Neuronal stem cell (in vitro differentiated cells): ENCODE measurements at regions not wholly inside any gene's neighbourhood (a gene's known extent, or its start where the extent isn't known, plus 50 kb on each side); places are given as distances from the start of the nearest gene placed in this dataset.

Experiments used
- DNase-seq: peaks from one replicate; pipeline ENCODE4 v3.0.0-alpha.2; 2013; ENCODE audit warnings: low spot score
- H2AFZ ChIP-seq: one replicate; pipeline ENCODE4 v1.6.1; 2013; ENCODE audit warnings: mild to moderate bottlenecking, low read length, inconsistent platforms
- H2AK5ac ChIP-seq: 2 replicates; pipeline ENCODE4 v1.6.1; 2013; ENCODE audit warnings: low read depth, mild to moderate bottlenecking, inconsistent platforms, low read length, moderate library complexity, mixed read lengths
- H2BK120ac ChIP-seq: 2 replicates; pipeline ENCODE4 v1.6.1; 2013; ENCODE audit warnings: low read depth, mild to moderate bottlenecking, inconsistent platforms, low read length, moderate library complexity, mixed read lengths
- H2BK12ac ChIP-seq: one replicate; pipeline ENCODE4 v1.6.1; 2013; ENCODE audit warnings: low read length, inconsistent platforms
- H2BK15ac ChIP-seq: 2 replicates; pipeline ENCODE4 v1.6.1; 2013; ENCODE audit warnings: mild to moderate bottlenecking, low read length, inconsistent platforms, mixed read lengths
- H2BK5ac ChIP-seq: one replicate; pipeline ENCODE4 v1.6.1; 2013; ENCODE audit warnings: inconsistent platforms, mild to moderate bottlenecking, low read length, moderate library complexity
- H3K14ac ChIP-seq: one replicate; pipeline ENCODE4 v1.6.1; 2013; ENCODE audit warnings: low read length, inconsistent platforms
- H3K18ac ChIP-seq: 2 replicates; pipeline ENCODE4 v1.6.1; 2013; ENCODE audit warnings: low read length, inconsistent platforms
- H3K23ac ChIP-seq: 2 replicates; pipeline ENCODE4 v1.6.1; 2013; ENCODE audit warnings: low read depth, mild to moderate bottlenecking, mixed read lengths, low read length, inconsistent platforms; ENCODE audit not compliant: poor library complexity
- H3K27ac ChIP-seq: replicated peaks from 3 replicates; pipeline ENCODE4 v1.5.1; 2013; ENCODE audit warnings: low read length, inconsistent platforms
- H3K27me3 ChIP-seq, 3 experiments: 2 replicates each; pipeline ENCODE4 v1.6.1; 2013; ENCODE audit warnings: low read length in 3 of 3, mild to moderate bottlenecking in 2 of 3, inconsistent platforms in 1 of 3, low read depth in 1 of 3, mixed read lengths in 1 of 3, moderate library complexity in 1 of 3; ENCODE audit not compliant: control insufficient read depth in 3 of 3, insufficient read depth in 3 of 3
- H3K36me3 ChIP-seq, 2 donors: replicated peaks in 1 of 2; 2 replicates each; pipeline ENCODE4 v1.6.1; 2013; ENCODE audit warnings: low read length in 2 of 2; ENCODE audit not compliant: control insufficient read depth in 2 of 2, insufficient read depth in 2 of 2
- H3K4ac ChIP-seq: 2 replicates; pipeline ENCODE4 v1.6.1; 2013; ENCODE audit warnings: inconsistent platforms, mild to moderate bottlenecking, low read length, moderate library complexity
- H3K4me1 ChIP-seq, 2 donors: 1 replicate in 1 of 2; 2 replicates in 1 of 2; pipeline ENCODE4 v1.6.1; 2013; ENCODE audit warnings: low read length in 2 of 2, low read depth in 1 of 2; ENCODE audit not compliant: control insufficient read depth in 2 of 2, insufficient read depth in 1 of 2
- H3K4me2 ChIP-seq: one replicate; pipeline ENCODE4 v1.6.1; 2013; ENCODE audit warnings: mild to moderate bottlenecking, low read length, inconsistent platforms; ENCODE audit not compliant: insufficient read depth, poor library complexity, severe bottlenecking
- H3K4me3 ChIP-seq, 2 donors: 2 replicates each; pipeline ENCODE4 v1.5.1; 2013; ENCODE audit warnings: low read length in 2 of 2, mild to moderate bottlenecking in 2 of 2, inconsistent platforms in 1 of 2, moderate library complexity in 1 of 2
- H3K79me1 ChIP-seq: one replicate; pipeline ENCODE4 v1.6.1; 2013; ENCODE audit warnings: low read depth, mild to moderate bottlenecking, inconsistent platforms, low read length, moderate library complexity
- H3K9ac ChIP-seq: one replicate; pipeline ENCODE4 v1.6.1; 2013; ENCODE audit warnings: mild to moderate bottlenecking, low read depth, low read length, inconsistent platforms; ENCODE audit not compliant: poor library complexity
- H3K9me3 ChIP-seq, 2 donors: replicated peaks in 1 of 2; 2 replicates each; pipeline versions ENCODE3 to v1.6.1; 2013; ENCODE audit warnings: low read length in 2 of 2, mild to moderate bottlenecking in 2 of 2, inconsistent platforms in 1 of 2, low read depth in 1 of 2, mixed read lengths in 1 of 2, moderate library complexity in 1 of 2; ENCODE audit not compliant: control insufficient read depth in 2 of 2, insufficient read depth in 1 of 2
- H4K8ac ChIP-seq: one replicate; pipeline ENCODE4 v1.6.1; 2013; ENCODE audit warnings: low read depth, mild to moderate bottlenecking, inconsistent platforms, low read length, moderate library complexity
- H4K91ac ChIP-seq: one replicate; pipeline ENCODE4 v1.6.1; 2013; ENCODE audit warnings: low read length, low read depth, mild to moderate bottlenecking, inconsistent platforms; ENCODE audit not compliant: poor library complexity
- WGBS, 2 donors: extraction: QIAGEN DNeasy Blood & Tissue Kit; methylation state at CpG; one replicate each; pipeline ENCODE4 v1.1.7; 2013; ENCODE audit warnings: missing lambda C conversion rate in 2 of 2, mixed read lengths in 1 of 2; ENCODE audit not compliant: insufficient read length in 2 of 2, insufficient replicate concordance in 1 of 2; ENCODE audit errors: extremely low coverage in 2 of 2; 5-methylcytosine and 5-hydroxymethylcytosine counted together

DNA sequence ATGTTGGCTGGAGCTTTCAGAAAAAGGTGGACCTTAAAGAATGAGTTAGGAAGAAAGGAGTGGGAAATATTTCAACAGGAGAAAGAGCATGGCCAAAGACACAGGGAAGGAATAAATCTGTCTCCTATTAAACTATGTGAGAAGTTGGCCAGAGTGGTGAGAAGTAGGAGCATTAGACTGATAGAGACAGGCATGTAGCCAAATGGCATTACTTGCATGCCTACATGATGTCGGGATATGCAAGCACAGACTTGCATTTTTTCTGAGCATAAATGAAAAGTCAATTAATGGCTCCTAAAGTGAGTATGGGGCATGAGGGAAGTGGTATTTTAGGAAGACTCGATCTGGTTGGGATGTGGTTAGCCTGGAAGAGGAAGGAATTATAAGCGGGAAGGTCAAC is 279.6 kb upstream of the PITX2 start:
- no CpG with 5 or more reads among the region's 3 CpGs for WGBS, 2 donors
- no peak overlapping the region for H2BK120ac ChIP-seq
- H2AFZ ChIP-seq = no peak overlapping the region
- H3K4me3 ChIP-seq = no peak overlapping the region
- no peaks in the 10 kb centered on the region for H3K79me1 ChIP-seq
- no peak overlapping the region for H3K18ac ChIP-seq
- H2BK15ac ChIP-seq = no peak overlapping the region
- H3K14ac ChIP-seq = no peak overlapping the region
- no peaks in the 10 kb centered on the region for H3K27me3 ChIP-seq
- no peak overlapping the region for H3K23ac ChIP-seq
- H3K36me3 ChIP-seq = no peaks in the 10 kb centered on the region
- no peaks in the 10 kb centered on the region for H3K9me3 ChIP-seq
- H3K4ac ChIP-seq = no peak overlapping the region
- H4K91ac ChIP-seq = no peak overlapping the region
- no peak overlapping the region for H2BK12ac ChIP-seq
- H3K9ac ChIP-seq = no peak overlapping the region
- no peaks in the 10 kb centered on the region for H3K4me1 ChIP-seq
- H3K27ac ChIP-seq = no peak overlapping the region
- DNase-seq = no peak
- H4K8ac ChIP-seq = no peak overlapping the region
- H3K4me2 ChIP-seq = no peak overlapping the region
- H2BK5ac ChIP-seq = no peak overlapping the region
- no peak overlapping the region for H2AK5ac ChIP-seq

GRCh38 chr4:110904435-110905065 is 281.7 kb upstream of the PITX2 start:
- no peak for DNase-seq
- Histone ChIP-seq H4K8ac (no peak overlapping the region), H3K4me2 (no peak overlapping the region), H3K14ac (no peak overlapping the region), H2BK15ac (no peak overlapping the region), H3K9ac (no peak overlapping the region), H3K36me3 (no peaks in the 10 kb centered on the region), H3K79me1 (no peaks in the 10 kb centered on the region), H3K18ac (no peak overlapping the region), H3K4me1 (no peaks in the 10 kb centered on the region), H3K9me3 (no peaks in the 10 kb centered on the region), H2BK5ac (no peak overlapping the region), H2AK5ac (no peak overlapping the region), H3K23ac (no peak overlapping the region), H3K27ac (no peak overlapping the region), H4K91ac (no peak overlapping the region), H2BK12ac (no peak overlapping the region), H3K4ac (no peak overlapping the region), H2AFZ (no peak overlapping the region), H3K4me3 (no peak overlapping the region), H2BK120ac (no peak overlapping the region), H3K27me3 (no peaks in the 10 kb centered on the region)
- WGBS, 2 donors = no CpG with 5 or more reads among the region's 6 CpGs

DNA sequence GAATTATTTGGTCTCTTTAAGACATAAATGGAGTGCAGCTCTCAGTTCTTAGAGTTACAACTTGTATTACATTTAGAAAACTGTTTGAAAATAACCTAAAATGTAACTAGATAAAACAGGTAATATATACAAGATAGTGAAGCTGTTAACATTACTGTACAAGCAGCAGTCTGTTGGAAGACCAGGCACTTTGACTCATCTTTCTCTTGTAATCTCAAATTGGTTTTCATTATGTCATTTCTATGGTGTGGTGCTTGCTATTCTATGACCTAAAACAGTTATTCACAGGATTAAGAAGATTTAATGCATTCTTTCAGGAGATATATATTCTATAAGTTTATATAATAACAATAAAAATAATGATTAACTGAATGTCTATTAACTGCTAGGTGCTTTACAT is 282.5 kb upstream of the PITX2 start:
- no peak overlapping the region for H2AK5ac ChIP-seq
- no peak overlapping the region for H2BK12ac ChIP-seq
- no peak for DNase-seq
- no peak overlapping the region for H2BK120ac ChIP-seq
- no peak overlapping the region for H2AFZ ChIP-seq
- H3K27ac ChIP-seq = no peak overlapping the region
- no peak overlapping the region for H3K4me3 ChIP-seq
- no peak overlapping the region for H3K4ac ChIP-seq
- no peaks in the 10 kb centered on the region for H3K4me1 ChIP-seq
- H4K91ac ChIP-seq = no peak overlapping the region
- H3K9ac ChIP-seq = no peak overlapping the region
- H3K23ac ChIP-seq = no peak overlapping the region
- no peaks in the 10 kb centered on the region for H3K79me1 ChIP-seq
- H4K8ac ChIP-seq = no peak overlapping the region
- H3K14ac ChIP-seq = no peak overlapping the region
- H3K4me2 ChIP-seq = no peak overlapping the region
- no peaks in the 10 kb centered on the region for H3K9me3 ChIP-seq
- H2BK5ac ChIP-seq = no peak overlapping the region
- H3K18ac ChIP-seq = no peak overlapping the region
- H3K27me3 ChIP-seq = no peaks in the 10 kb centered on the region
- no peak overlapping the region for H2BK15ac ChIP-seq
- no peaks in the 10 kb centered on the region for H3K36me3 ChIP-seq

DNA sequence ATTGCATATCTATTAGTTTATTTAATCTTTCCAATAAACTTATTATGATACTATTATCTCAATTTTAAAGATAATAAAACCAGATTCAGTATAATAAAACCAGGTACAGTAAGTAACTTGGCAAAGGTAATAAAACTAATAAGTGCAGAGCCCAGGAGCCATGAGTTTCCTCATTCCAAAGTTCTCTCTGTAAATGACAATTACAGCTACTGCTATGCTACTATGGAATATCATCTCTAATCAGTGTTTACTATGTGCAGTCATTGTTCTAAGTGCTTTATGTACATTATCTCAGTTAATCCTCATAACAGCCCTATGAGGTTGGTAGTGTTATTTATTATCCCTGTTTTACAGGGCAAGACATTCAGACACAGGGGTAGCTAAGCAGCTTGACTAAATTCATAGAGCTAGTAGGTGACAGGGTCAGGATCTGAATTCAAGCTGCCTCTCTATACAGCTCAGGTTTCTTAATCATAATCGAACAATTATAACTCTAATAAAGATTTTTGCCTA is 285.0 kb upstream of the PITX2 start:
- Histone ChIP-seq H3K27ac (no peak overlapping the region), H3K4me2 (no peak overlapping the region), H2BK12ac (no peak overlapping the region), H3K14ac (no peak overlapping the region), H2BK15ac (no peak overlapping the region), H3K79me1 (no peaks in the 10 kb centered on the region), H2BK5ac (no peak overlapping the region), H4K91ac (no peak overlapping the region), H3K4me3 (no peak overlapping the region), H3K27me3 (no peaks in the 10 kb centered on the region), H3K23ac (no peak overlapping the region), H3K9ac (no peak overlapping the region), H3K36me3 (no peaks in the 10 kb centered on the region), H3K4me1 (no peaks in the 10 kb centered on the region), H4K8ac (no peak overlapping the region), H3K9me3 (no peaks in the 10 kb centered on the region), H3K18ac (no peak overlapping the region), H2AFZ (no peak overlapping the region), H3K4ac (no peak overlapping the region), H2AK5ac (no peak overlapping the region), H2BK120ac (no peak overlapping the region)
- no CpG with 5 or more reads among the region's 1 CpG for WGBS, 2 donors
- DNase-seq = no peak
